ENCODE measurements at regions not wholly inside any gene's neighbourhood (a gene's known extent, or its start where the extent isn't known, plus 50 kb on each side); places are given as distances from the start of the nearest gene placed in this dataset.

DNA sequence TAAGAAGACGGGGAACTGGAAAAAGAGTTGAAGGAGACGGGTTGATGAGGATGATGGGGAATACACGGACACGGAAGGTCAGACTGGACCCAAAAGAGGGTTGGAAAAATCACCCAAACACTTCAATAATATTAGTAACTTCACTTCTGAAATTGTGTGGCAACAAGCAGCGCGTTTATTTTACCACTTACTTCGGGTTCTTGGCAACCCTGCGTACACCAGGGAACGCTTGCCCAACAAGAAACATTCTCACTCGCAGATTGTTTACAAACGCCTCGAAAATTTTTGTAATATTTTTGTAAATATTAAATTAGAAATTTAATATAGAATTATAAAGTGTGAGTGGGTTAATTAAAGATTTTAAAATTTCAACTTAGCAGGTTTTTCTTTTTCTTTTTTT lies 99.5 kb downstream of the CEBPB start:
- no peak for TF ChIP-seq EZH2phosphoT487 (IDR thresholded peaks at IDR 0.05; ENCODE audit: borderline replicate concordance, low read length)
- TF ChIP-seq, protein P1, sequence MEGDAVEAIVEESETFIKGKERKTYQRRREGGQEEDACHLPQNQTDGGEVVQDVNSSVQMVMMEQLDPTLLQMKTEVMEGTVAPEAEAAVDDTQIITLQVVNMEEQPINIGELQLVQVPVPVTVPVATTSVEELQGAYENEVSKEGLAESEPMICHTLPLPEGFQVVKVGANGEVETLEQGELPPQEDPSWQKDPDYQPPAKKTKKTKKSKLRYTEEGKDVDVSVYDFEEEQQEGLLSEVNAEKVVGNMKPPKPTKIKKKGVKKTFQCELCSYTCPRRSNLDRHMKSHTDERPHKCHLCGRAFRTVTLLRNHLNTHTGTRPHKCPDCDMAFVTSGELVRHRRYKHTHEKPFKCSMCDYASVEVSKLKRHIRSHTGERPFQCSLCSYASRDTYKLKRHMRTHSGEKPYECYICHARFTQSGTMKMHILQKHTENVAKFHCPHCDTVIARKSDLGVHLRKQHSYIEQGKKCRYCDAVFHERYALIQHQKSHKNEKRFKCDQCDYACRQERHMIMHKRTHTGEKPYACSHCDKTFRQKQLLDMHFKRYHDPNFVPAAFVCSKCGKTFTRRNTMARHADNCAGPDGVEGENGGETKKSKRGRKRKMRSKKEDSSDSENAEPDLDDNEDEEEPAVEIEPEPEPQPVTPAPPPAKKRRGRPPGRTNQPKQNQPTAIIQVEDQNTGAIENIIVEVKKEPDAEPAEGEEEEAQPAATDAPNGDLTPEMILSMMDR (conservative IDR thresholded peaks at IDR 0.05; ENCODE audit: low read depth, low read length) = no peak
- TF ChIP-seq EZH2 (IDR thresholded peaks at IDR 0.05; ENCODE audit: low read length, unreplicated experiment) = no peak
- no peak overlapping the region for H3K4me3 ChIP-seq (ENCODE audit: low read length)
- BruUV-seq (replicated peaks) = no TSS peak
- H3K9ac ChIP-seq (ENCODE audit: low read length) = no peak overlapping the region
- H3K9me3 ChIP-seq (ENCODE audit: low read length) = no peaks in the 10 kb centered on the region
- POLR2A ChIA-PET (ENCODE audit: unreplicated experiment) = interaction anchor here (0.6 kb wide), 1 partner anchor 31 kb away, joined by 3 read pairs; no protein-coding TSS in a partner anchor
- no peak overlapping the region for H2AFZ ChIP-seq (ENCODE audit: low read length)
- DNase-seq = no peak
- CTCF ChIA-PET = no interaction called here
- ATAC-seq = no peak
- no peaks in the 10 kb centered on the region for H4K20me1 ChIP-seq (ENCODE audit: low read length)
- H3K4me2 ChIP-seq (ENCODE audit: low read length) = no peak overlapping the region
- H3K4me1 ChIP-seq (ENCODE audit: insufficient read depth, low read length) = peaks cover 26% of the 10 kb centered on the region
- H3F3A ChIP-seq (ENCODE audit: low read length, unreplicated experiment) = no peaks in the 10 kb centered on the region
- no peak overlapping the region for H3K27ac ChIP-seq (ENCODE audit: low read length)
- no peaks in the 10 kb centered on the region for H3K79me2 ChIP-seq (ENCODE audit: low read length)
- no peaks in the 10 kb centered on the region for H3K9me2 ChIP-seq (replicated peaks; ENCODE audit: low read length)
- H3K36me3 ChIP-seq (ENCODE audit: low read depth, low read length) = no peaks in the 10 kb centered on the region
- H3K27me3 ChIP-seq (ENCODE audit: low read length) = no peaks in the 10 kb centered on the region
- intact Hi-C loops (cut with micrococcal nuclease) = no loop called here

DNA sequence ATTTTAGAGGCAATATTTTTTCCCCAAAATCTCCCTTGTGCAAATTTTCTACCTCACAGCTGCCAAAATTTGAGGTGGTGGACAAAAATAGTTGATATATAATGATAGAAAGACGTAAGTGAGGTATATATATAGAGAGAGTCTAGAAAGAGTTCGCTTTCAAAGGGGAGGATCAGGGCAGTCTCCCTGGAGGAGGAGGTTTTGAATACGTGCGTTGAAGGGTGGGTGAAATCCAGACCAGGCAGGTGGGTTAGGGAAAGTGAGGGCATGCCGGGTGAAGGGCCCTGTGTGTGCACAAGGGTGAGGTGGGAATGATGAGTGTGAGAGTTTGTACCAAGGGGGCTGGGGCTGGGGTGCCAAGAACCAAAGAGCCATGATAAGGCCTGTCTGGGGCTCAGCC lies 100.2 kb downstream of the CEBPB start:
- H3F3A ChIP-seq (ENCODE audit: low read length, unreplicated experiment) = no peaks in the 10 kb centered on the region
- ATAC-seq (no peak), DNase-seq (no peak)
- no peaks in the 10 kb centered on the region for H3K9me2 ChIP-seq (replicated peaks; ENCODE audit: low read length)
- H3K9ac ChIP-seq (ENCODE audit: low read length) = no peak overlapping the region
- no peaks in the 10 kb centered on the region for H3K79me2 ChIP-seq (ENCODE audit: low read length)
- no peak overlapping the region for H3K27ac ChIP-seq (ENCODE audit: low read length)
- no TSS peak for BruUV-seq (replicated peaks)
- intact Hi-C loops (cut with micrococcal nuclease) = no loop called here
- no peak overlapping the region for H2AFZ ChIP-seq (ENCODE audit: low read length)
- peaks cover 19% of the 10 kb centered on the region for H3K4me1 ChIP-seq (ENCODE audit: insufficient read depth, low read length)
- H3K4me2 ChIP-seq (ENCODE audit: low read length) = no peak overlapping the region
- no peaks in the 10 kb centered on the region for H3K9me3 ChIP-seq (ENCODE audit: low read length)
- ChIA-PET CTCF (no interaction called here), POLR2A (ENCODE audit: unreplicated experiment) (no interaction called here)
- no peaks in the 10 kb centered on the region for H3K36me3 ChIP-seq (ENCODE audit: low read depth, low read length)
- TF ChIP-seq EZH2phosphoT487 (IDR thresholded peaks at IDR 0.05; ENCODE audit: borderline replicate concordance, low read length) = no peak
- TF ChIP-seq, protein P1 (conservative IDR thresholded peaks at IDR 0.05; ENCODE audit: low read depth, low read length) = no peak
- TF ChIP-seq EZH2 (IDR thresholded peaks at IDR 0.05; ENCODE audit: low read length, unreplicated experiment) = no peak
- H4K20me1 ChIP-seq (ENCODE audit: low read length) = no peaks in the 10 kb centered on the region
- no peak overlapping the region for H3K4me3 ChIP-seq (ENCODE audit: low read length)
- H3K27me3 ChIP-seq (ENCODE audit: low read length) = no peaks in the 10 kb centered on the region

DNA sequence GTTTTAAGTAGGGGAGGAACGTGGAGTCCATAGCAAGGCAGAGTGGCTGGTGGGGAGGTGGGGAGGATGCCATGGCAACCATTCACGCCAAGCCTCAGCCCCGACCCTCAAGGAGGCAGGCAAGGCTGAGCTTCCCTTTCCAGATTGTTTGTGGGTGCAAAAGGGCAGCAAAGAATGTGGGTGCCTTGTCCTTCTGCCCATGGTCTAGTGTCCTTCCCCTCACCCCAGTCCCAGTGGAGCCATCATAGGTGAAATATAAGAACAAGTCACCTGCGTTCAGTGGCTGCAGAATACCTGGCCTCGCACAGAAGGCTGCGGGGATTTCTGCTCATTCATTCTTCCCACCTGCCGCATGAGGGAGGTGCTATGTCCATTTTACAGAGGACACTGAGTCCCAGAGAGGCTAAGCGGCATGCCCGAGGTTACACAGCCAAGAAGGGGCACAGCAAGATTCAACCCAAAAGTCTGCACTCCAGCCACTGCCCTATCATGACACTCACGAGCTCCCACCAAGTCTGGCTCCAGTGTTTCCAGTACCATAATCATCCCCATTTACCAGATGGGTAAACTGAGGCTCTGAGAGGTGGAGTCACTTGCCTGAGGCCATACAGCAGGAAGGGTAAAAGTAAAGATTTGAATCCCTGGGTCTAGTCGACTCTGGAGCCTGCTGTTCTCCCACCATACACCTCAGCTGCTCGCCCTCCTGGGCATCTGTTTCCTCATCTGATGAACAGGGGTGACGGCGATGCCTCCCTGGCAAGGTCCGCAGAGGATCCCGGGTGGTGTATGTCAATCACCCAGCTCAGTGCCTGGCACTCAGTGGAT lies 100.8 kb downstream of the CEBPB start:
- no peak for ATAC-seq
- Histone ChIP-seq H3K4me1 (ENCODE audit: insufficient read depth, low read length) (peaks cover 19% of the 10 kb centered on the region), H3F3A (ENCODE audit: low read length, unreplicated experiment) (no peaks in the 10 kb centered on the region), H3K79me2 (ENCODE audit: low read length) (no peaks in the 10 kb centered on the region), H3K4me3 (ENCODE audit: low read length) (no peak overlapping the region), H3K9me2 (replicated peaks; ENCODE audit: low read length) (no peaks in the 10 kb centered on the region), H3K9ac (ENCODE audit: low read length) (no peak overlapping the region), H3K4me2 (ENCODE audit: low read length) (no peak overlapping the region), H3K27ac (ENCODE audit: low read length) (no peak overlapping the region), H3K36me3 (ENCODE audit: low read depth, low read length) (no peaks in the 10 kb centered on the region), H3K9me3 (ENCODE audit: low read length) (no peaks in the 10 kb centered on the region), H3K27me3 (ENCODE audit: low read length) (no peaks in the 10 kb centered on the region), H4K20me1 (ENCODE audit: low read length) (no peaks in the 10 kb centered on the region), H2AFZ (ENCODE audit: low read length) (no peak overlapping the region)
- CTCF ChIA-PET = no interaction called here
- TF ChIP-seq, protein P1 (conservative IDR thresholded peaks at IDR 0.05; ENCODE audit: low read depth, low read length) = no peak
- no peak for TF ChIP-seq EZH2phosphoT487 (IDR thresholded peaks at IDR 0.05; ENCODE audit: borderline replicate concordance, low read length)
- TF ChIP-seq EZH2 (IDR thresholded peaks at IDR 0.05; ENCODE audit: low read length, unreplicated experiment) = no peak
- intact Hi-C loops (cut with micrococcal nuclease) = no loop called here
- POLR2A ChIA-PET (ENCODE audit: unreplicated experiment) = no interaction called here
- BruUV-seq (replicated peaks) = no TSS peak
- no peak for DNase-seq
